Cardiac fibroblast (primary cell): ENCODE measurements at regions not wholly inside any gene's neighbourhood (a gene's known extent, or its start where the extent isn't known, plus 50 kb on each side); places are given as distances from the start of the nearest gene placed in this dataset.

Experiments used
- DNase-seq, 2 donors: peaks; one replicate each; pipeline versions ENCODE4 v3.0.0 to v3.0.0-alpha.2; 2010; ENCODE audit warnings: low read depth in 2 of 2
- H3K4me3 ChIP-seq, 2 donors: replicated peaks in 1 of 2; 1 replicate in 1 of 2; 2 replicates in 1 of 2; pipeline ENCODE4 v1.5.1; 2011; ENCODE audit warnings: low read depth in 2 of 2, low read length in 2 of 2, mild to moderate bottlenecking in 2 of 2, moderate library complexity in 1 of 2
- CTCF ChIP-seq: IDR thresholded peaks from one replicate; pipeline ENCODE4 v1.5.1; 2011; ENCODE audit warnings: low read depth, mild to moderate bottlenecking, low read length, inconsistent platforms

- no peak for TF ChIP-seq CTCF
- peak overlapping the region in 1 of 2 donors; percentile 82 for H3K4me3 ChIP-seq
- peak; percentile 44 to 47 for DNase-seq
These were observed 73.8 kb upstream of the IFNE start for GRCh38 chr9:21555911-21556310.

- DNase-seq = peak in 1 of 2 donors; percentile 39
- TF ChIP-seq CTCF = no peak
- peak overlapping the region; percentile 21 to 82 for H3K4me3 ChIP-seq
These were observed 74.7 kb upstream of the IFNE start for GRCh38 chr9:21556581-21557427.

- peak in 1 of 2 donors; percentile 28 for DNase-seq
- peak overlapping the region; percentile 6 to 82 for H3K4me3 ChIP-seq
- no peak for TF ChIP-seq CTCF
These were observed 75.3 kb upstream of the IFNE start for GRCh38 chr9:21557428-21557768.

GRCh38 chr9:21558079-21558478, 76.0 kb upstream of the IFNE start:
- peak in 1 of 2 donors; percentile 24 for DNase-seq
- TF ChIP-seq CTCF = no peak
- peak overlapping the region; percentile 81 to 82 for H3K4me3 ChIP-seq

- H3K4me3 ChIP-seq = peak overlapping the region; percentile 81 to 82
- TF ChIP-seq CTCF = no peak
- peak; percentile 48 to 59 for DNase-seq
These were observed 76.7 kb upstream of the IFNE start for GRCh38 chr9:21558615-21559401.

GRCh38 chr9:21559402-21560280, 77.5 kb upstream of the IFNE start:
- peak; percentile 69 to 78 for DNase-seq
- no peak for TF ChIP-seq CTCF
- H3K4me3 ChIP-seq = peak overlapping the region; percentile 81 to 82
